Panc1 (cell line): ENCODE measurements at regions not wholly inside any gene's neighbourhood (a gene's known extent, or its start where the extent isn't known, plus 50 kb on each side); places are given as distances from the start of the nearest gene placed in this dataset.

Experiments used
- ATAC-seq: fragments of 200-7000 bp; cut with Tn5 transposase; 2 replicates; pipeline ENCODE4 v1.9.1; 2020; ENCODE audit warnings: mild to moderate bottlenecking, moderate library complexity
- BruUV-seq: library from RNA; stranded (reverse); fragments of 400-500 nt; replicated peaks from 2 replicates; lab custom pipeline; 2021; lab: Mats Ljungman, UMichigan
- CTCF ChIA-PET: fragments of 300-600 bp; sonication (Branson Sonifier 250); formaldehyde crosslinking; loops from one replicate; lab custom pipeline; 2022; ENCODE audit warnings: antibody characterized with exemption; lab: Charles Lee
- POLR2A ChIA-PET: fragments of 300-600 bp; sonication (Branson Sonifier 250); formaldehyde crosslinking; loops from one replicate; lab custom pipeline; 2022; ENCODE audit warnings: antibody characterized with exemption; lab: Charles Lee
- DNase-seq: peaks from one replicate; pipeline ENCODE4 v3.0.0-alpha.2; 2010; ENCODE audit warnings: low read depth, low spot score
- H3K27ac ChIP-seq: 2 replicates; pipeline ENCODE4 v1.5.1; 2011; ENCODE audit warnings: mild to moderate bottlenecking, low read length, inconsistent platforms
- H3K27me3 ChIP-seq: fragments of 200-500 bp; sonication (Bioruptor generic); 2 replicates; pipeline ENCODE4 v1.6.0; 2014; ENCODE audit warnings: low read length, inconsistent platforms; ENCODE audit not compliant: control insufficient read depth, insufficient read depth
- H3K36me3 ChIP-seq: fragments of 200-500 bp; sonication (Bioruptor generic); 2 replicates; pipeline ENCODE4 v1.5.1; 2014; ENCODE audit warnings: inconsistent platforms, mild to moderate bottlenecking, low read length, moderate library complexity; ENCODE audit not compliant: control insufficient read depth, insufficient read depth
- H3K4me1 ChIP-seq: 2 replicates; pipeline ENCODE4 v1.5.1; 2011; ENCODE audit warnings: inconsistent platforms, mild to moderate bottlenecking, low read length, moderate library complexity; ENCODE audit not compliant: control insufficient read depth, insufficient read depth
- H3K4me3 ChIP-seq, 2 experiments: 2 replicates each; pipeline ENCODE4 v1.5.1; 2011 to 2012; ENCODE audit warnings: low read depth in 2 of 2, low read length in 2 of 2, mild to moderate bottlenecking in 2 of 2, inconsistent platforms in 1 of 2, moderate library complexity in 1 of 2
- H3K9me3 ChIP-seq: fragments of 200-500 bp; sonication (Bioruptor generic); 2 replicates; pipeline ENCODE4 v1.5.1; 2014; ENCODE audit warnings: low read depth, mild to moderate bottlenecking, inconsistent platforms, low read length, moderate library complexity; ENCODE audit not compliant: control insufficient read depth, insufficient read depth
- POLR2AphosphoS5 ChIP-seq: IDR thresholded peaks from 2 replicates; pipeline ENCODE4 v1.6.1; 2012; ENCODE audit warnings: mild to moderate bottlenecking, low read depth, low read length, moderate library complexity
- REST ChIP-seq, 2 experiments: IDR thresholded peaks; 2 replicates each; pipeline ENCODE4 v1.6.1; 2011 to 2012; ENCODE audit warnings: low read depth in 2 of 2, control low read depth in 1 of 2, low read length in 1 of 2, mild to moderate bottlenecking in 1 of 2, moderate library complexity in 1 of 2; ENCODE audit not compliant: insufficient read depth in 1 of 2
- SIN3A ChIP-seq: IDR thresholded peaks from 2 replicates; pipeline ENCODE4 v1.6.1; 2012; ENCODE audit warnings: low read depth, mild to moderate bottlenecking, low read length, moderate library complexity, borderline replicate concordance; ENCODE audit not compliant: insufficient read depth
- TCF7L2 ChIP-seq: IDR thresholded peaks from 2 replicates; pipeline ENCODE4 v1.6.1; 2011; ENCODE audit warnings: mild to moderate bottlenecking, low read depth, low read length, inconsistent platforms
- in situ Hi-C: cut with HindIII; loops from 2 replicates; pipeline ENCODE4 v1.10.0; 2016; ENCODE audit warnings: low sequenced_read_pairs, low pct_unique_long_range_greater_than_20kb
- intact Hi-C: fragments of 100-400 bp; cut with micrococcal nuclease; formaldehyde crosslinking; loops from one replicate; pipeline ENCODE4 v1.10.0; 2022; ENCODE audit not compliant: unreplicated experiment
- TF ChIP-seq, protein P1 (sequence below): fragments of 450-650 bp; IDR thresholded peaks from 2 replicates; pipeline ENCODE4 v1.5.1; 2017; ENCODE audit warnings: mild to moderate bottlenecking

DNA sequence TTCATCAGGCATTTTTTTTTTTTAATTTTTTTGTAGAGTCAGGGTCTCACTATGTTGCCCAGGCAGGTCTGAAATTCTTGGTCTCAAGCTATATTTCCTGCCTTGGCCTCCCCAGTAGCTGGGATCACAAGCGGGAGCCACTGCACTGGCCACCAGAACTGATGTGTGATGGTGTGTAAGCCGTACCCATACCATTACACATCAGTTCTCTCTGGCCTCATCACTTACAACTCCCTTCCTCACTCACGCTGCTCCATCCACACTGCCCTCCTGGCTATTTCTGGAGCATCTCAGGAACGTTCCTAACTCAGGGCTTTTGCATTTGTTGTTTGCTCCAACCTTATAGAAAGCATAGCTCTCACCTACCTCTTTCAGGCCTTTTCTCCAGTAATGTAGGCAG, 834.5 kb upstream of the ID2 start:
- no peak for TF ChIP-seq REST (IDR thresholded peaks at IDR 0.05; ENCODE audit: insufficient read depth in 1 of 2, low read depth in 2 of 2, low read length in 1 of 2)
- TF ChIP-seq TCF7L2, result no peak
- TF ChIP-seq POLR2AphosphoS5, result no peak
- TF ChIP-seq, protein P1, sequence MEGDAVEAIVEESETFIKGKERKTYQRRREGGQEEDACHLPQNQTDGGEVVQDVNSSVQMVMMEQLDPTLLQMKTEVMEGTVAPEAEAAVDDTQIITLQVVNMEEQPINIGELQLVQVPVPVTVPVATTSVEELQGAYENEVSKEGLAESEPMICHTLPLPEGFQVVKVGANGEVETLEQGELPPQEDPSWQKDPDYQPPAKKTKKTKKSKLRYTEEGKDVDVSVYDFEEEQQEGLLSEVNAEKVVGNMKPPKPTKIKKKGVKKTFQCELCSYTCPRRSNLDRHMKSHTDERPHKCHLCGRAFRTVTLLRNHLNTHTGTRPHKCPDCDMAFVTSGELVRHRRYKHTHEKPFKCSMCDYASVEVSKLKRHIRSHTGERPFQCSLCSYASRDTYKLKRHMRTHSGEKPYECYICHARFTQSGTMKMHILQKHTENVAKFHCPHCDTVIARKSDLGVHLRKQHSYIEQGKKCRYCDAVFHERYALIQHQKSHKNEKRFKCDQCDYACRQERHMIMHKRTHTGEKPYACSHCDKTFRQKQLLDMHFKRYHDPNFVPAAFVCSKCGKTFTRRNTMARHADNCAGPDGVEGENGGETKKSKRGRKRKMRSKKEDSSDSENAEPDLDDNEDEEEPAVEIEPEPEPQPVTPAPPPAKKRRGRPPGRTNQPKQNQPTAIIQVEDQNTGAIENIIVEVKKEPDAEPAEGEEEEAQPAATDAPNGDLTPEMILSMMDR, result no peak
- TF ChIP-seq SIN3A, result no peak
- Histone ChIP-seq H3K27me3 (no peaks in the 10 kb centered on the region), H3K4me3 (no peak overlapping the region), H3K4me1 (no peaks in the 10 kb centered on the region), H3K27ac (no peak overlapping the region), H3K9me3 (no peaks in the 10 kb centered on the region), H3K36me3 (no peaks in the 10 kb centered on the region)
- ChIA-PET POLR2A (no interaction called here), CTCF (no interaction called here)
- in situ Hi-C loops (no loop called here), intact Hi-C loops (no loop called here)
- BruUV-seq, result no TSS peak
- no peak for ATAC-seq
- DNase-seq, result no peak

DNA sequence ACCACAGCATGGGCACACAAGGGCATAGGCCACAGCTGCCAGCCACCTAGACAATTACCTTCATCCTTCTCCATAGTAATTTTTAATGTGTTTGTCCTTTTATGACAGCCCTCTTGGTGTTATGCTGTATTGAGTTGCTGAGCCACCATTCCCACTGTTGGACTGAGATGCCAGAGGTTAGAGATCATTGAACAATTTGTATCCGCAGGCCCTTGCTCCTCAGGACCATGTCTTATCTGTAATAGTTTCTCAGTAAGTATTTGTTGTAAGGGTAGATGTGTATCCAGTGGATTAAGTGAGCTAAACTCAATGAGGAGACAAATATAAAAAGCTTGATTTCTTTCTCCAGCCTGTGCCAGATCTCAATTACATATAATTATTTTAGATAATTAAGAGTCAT, 832.8 kb upstream of the ID2 start:
- POLR2A ChIA-PET, result no interaction called here
- in situ Hi-C loops, result no loop called here

More for the DNA sequence above, 832.8 kb upstream of the ID2 start:
- no peaks in the 10 kb centered on the region for H3K4me1 ChIP-seq
- no TSS peak for BruUV-seq
- no peak overlapping the region for H3K4me3 ChIP-seq
- CTCF ChIA-PET, result no interaction called here
- H3K36me3 ChIP-seq, result no peaks in the 10 kb centered on the region
- intact Hi-C loops, result no loop called here
- no peaks in the 10 kb centered on the region for H3K9me3 ChIP-seq
- TF ChIP-seq, protein P1, result no peak
- TF ChIP-seq REST (IDR thresholded peaks at IDR 0.05; ENCODE audit: insufficient read depth in 1 of 2, low read depth in 2 of 2, low read length in 1 of 2), result no peak
- TF ChIP-seq TCF7L2, result no peak
- no peak for TF ChIP-seq SIN3A
- TF ChIP-seq POLR2AphosphoS5, result no peak
- no peaks in the 10 kb centered on the region for H3K27me3 ChIP-seq
- H3K27ac ChIP-seq, result no peak overlapping the region
- no peak for ATAC-seq
- DNase-seq, result no peak
